H1 (cell line): ENCODE measurements at regions not wholly inside any gene's neighbourhood (a gene's known extent, or its start where the extent isn't known, plus 50 kb on each side); places are given as distances from the start of the nearest gene placed in this dataset.

ENCODE experiments used
- CTCF ChIA-PET: fragments of 300-600 bp; sonication (Branson Sonifier 250); formaldehyde crosslinking; loops from one replicate; lab custom pipeline; 2021; ENCODE audit not compliant: partially characterized antibody; lab: Charles Lee
- POLR2A ChIA-PET: fragments of 300-600 bp; sonication (Branson Sonifier 250); formaldehyde crosslinking; loops from one replicate; lab custom pipeline; 2021; ENCODE audit warnings: inconsistent platforms; ENCODE audit not compliant: partially characterized antibody; lab: Charles Lee
- DNase-seq, 2 experiments: peaks; one replicate each; pipeline versions ENCODE4 v3.0.0 to v3.0.0-alpha.2; 2010 to 2022; ENCODE audit warnings: low spot score in 2 of 2, low read depth in 1 of 2, mixed read lengths in 1 of 2
- FAIRE-seq: peaks from 2 replicates; lab custom pipeline; 2011; peaks lifted over from hg19 to GRCh38; lab: Jason Lieb, UNC
- H2AFZ ChIP-seq: 2 replicates; pipeline ENCODE4 v1.8.1; 2012; ENCODE audit warnings: low read length, inconsistent platforms
- H2AK5ac ChIP-seq: 2 replicates; pipeline ENCODE4 v1.6.1; 2013; ENCODE audit warnings: low read depth, low read length
- H2BK120ac ChIP-seq: replicated peaks from 2 replicates; pipeline ENCODE3; 2013; ENCODE audit warnings: low read depth, low read length, inconsistent platforms
- H2BK12ac ChIP-seq: 2 replicates; pipeline ENCODE4 v1.6.1; 2013; ENCODE audit warnings: low read depth, low read length
- H2BK15ac ChIP-seq: 2 replicates; pipeline ENCODE4 v1.6.1; 2013; ENCODE audit warnings: low read length
- H2BK20ac ChIP-seq: 2 replicates; pipeline ENCODE4 v1.6.1; 2013; ENCODE audit warnings: low read length
- H2BK5ac ChIP-seq: 2 replicates; pipeline ENCODE4 v1.6.1; 2013; ENCODE audit warnings: low read depth, low read length
- H3K14ac ChIP-seq: 2 replicates; pipeline ENCODE4 v1.6.1; 2013; ENCODE audit warnings: inconsistent platforms; ENCODE audit not compliant: insufficient read length
- H3K18ac ChIP-seq: 2 replicates; pipeline ENCODE4 v1.6.1; 2013; ENCODE audit warnings: low read length; ENCODE audit errors: extremely low read depth
- H3K23ac ChIP-seq: 2 replicates; pipeline ENCODE4 v1.6.1; 2013; ENCODE audit warnings: inconsistent platforms; ENCODE audit not compliant: insufficient read length
- H3K23me2 ChIP-seq: 2 replicates; pipeline ENCODE4 v1.6.1; 2013; ENCODE audit warnings: low read depth, low read length
- H3K27ac ChIP-seq: 2 replicates; pipeline ENCODE4 v1.6.1; 2011; ENCODE audit warnings: low read depth, low read length, inconsistent platforms
- H3K27me3 ChIP-seq, 4 experiments: replicated peaks in 1 of 4; 1 replicate in 1 of 4; 2 replicates in 3 of 4; pipeline versions ENCODE4 v1.6.1 to v1.8.1; 2011 to 2013; ENCODE audit warnings: low read length in 3 of 4, mild to moderate bottlenecking in 3 of 4, inconsistent platforms in 2 of 4, mixed read lengths in 2 of 4, moderate library complexity in 1 of 4; ENCODE audit not compliant: control insufficient read depth in 3 of 4, insufficient read depth in 3 of 4; ENCODE audit errors: extremely low read depth in 1 of 4
- H3K36me3 ChIP-seq, 4 experiments: 2 replicates each; pipeline versions ENCODE4 v1.6.1 to v1.8.1; 2011 to 2013; ENCODE audit warnings: mild to moderate bottlenecking in 4 of 4, low read length in 3 of 4, moderate library complexity in 2 of 4, control low read depth in 1 of 4, inconsistent platforms in 1 of 4; ENCODE audit not compliant: insufficient read depth in 4 of 4, control insufficient read depth in 2 of 4
- H3K4ac ChIP-seq: replicated peaks from 2 replicates; pipeline ENCODE3; 2013; ENCODE audit warnings: low read length, low read depth, mixed read lengths, inconsistent platforms; ENCODE audit not compliant: insufficient read length
- H3K4me1 ChIP-seq, 4 experiments: replicated peaks in 1 of 4; 1 replicate in 1 of 4; 2 replicates in 3 of 4; pipeline versions ENCODE4 v1.6.1 to v1.8.1; 2011 to 2013; ENCODE audit warnings: low read length in 3 of 4, inconsistent platforms in 2 of 4, mixed read lengths in 1 of 4; ENCODE audit not compliant: insufficient read depth in 4 of 4, control insufficient read depth in 3 of 4
- H3K4me2 ChIP-seq, 2 experiments: 2 replicates each; pipeline versions ENCODE4 v1.6.1 to v1.8.1; 2011 to 2013; ENCODE audit warnings: low read depth in 2 of 2, low read length in 2 of 2, control low read depth in 1 of 2, inconsistent platforms in 1 of 2, mild to moderate bottlenecking in 1 of 2; ENCODE audit not compliant: insufficient read depth in 1 of 2
- H3K4me3 ChIP-seq, 4 experiments: fragments of 200-600, 300-600 bp in 1 of 4; sonication (generic), shearing (Covaris generic), sonication (Bioruptor Twin) in 1 of 4; 2 replicates each; pipeline versions ENCODE4 v1.5.1 to v1.8.1; 2011 to 2016; ENCODE audit warnings: low read length in 4 of 4, low read depth in 3 of 4, control low read depth in 2 of 4, inconsistent platforms in 2 of 4, mild to moderate bottlenecking in 2 of 4, mixed read lengths in 1 of 4, moderate library complexity in 1 of 4; ENCODE audit not compliant: insufficient read depth in 2 of 4; ENCODE audit errors: extremely low read depth in 1 of 4
- H3K56ac ChIP-seq: replicated peaks from 2 replicates; pipeline ENCODE3; 2013; ENCODE audit warnings: low read depth, mild to moderate bottlenecking, mixed read lengths, low read length, inconsistent platforms; ENCODE audit not compliant: insufficient read length
- H3K79me1 ChIP-seq: 2 replicates; pipeline ENCODE4 v1.6.1; 2013; ENCODE audit warnings: low read depth, low read length, control low read depth
- H3K79me2 ChIP-seq, 2 experiments: 2 replicates each; pipeline versions ENCODE4 v1.6.1 to v1.8.1; 2012 to 2013; ENCODE audit warnings: low read length in 2 of 2, mild to moderate bottlenecking in 2 of 2, inconsistent platforms in 1 of 2; ENCODE audit not compliant: insufficient read depth in 2 of 2, control insufficient read depth in 1 of 2
- H3K9ac ChIP-seq, 4 experiments: replicated peaks in 1 of 4; 1 replicate in 1 of 4; 2 replicates in 3 of 4; pipeline versions ENCODE4 v1.6.1 to v1.8.1; 2011 to 2013; ENCODE audit warnings: low read depth in 3 of 4, low read length in 3 of 4, control low read depth in 2 of 4, mild to moderate bottlenecking in 2 of 4, moderate library complexity in 2 of 4, inconsistent platforms in 1 of 4; ENCODE audit errors: extremely low read depth in 1 of 4
- H3K9me3 ChIP-seq, 2 experiments: 2 replicates each; pipeline versions ENCODE4 v1.6.1 to v1.8.1; 2012 to 2013; ENCODE audit warnings: mild to moderate bottlenecking in 2 of 2, moderate library complexity in 2 of 2, control low read depth in 1 of 2, inconsistent platforms in 1 of 2, low read depth in 1 of 2, low read length in 1 of 2, mixed read lengths in 1 of 2; ENCODE audit not compliant: insufficient read depth in 2 of 2
- H4K20me1 ChIP-seq, 2 experiments: replicated peaks in 1 of 2; 2 replicates each; pipeline versions ENCODE3 to v1.8.1; 2011 to 2013; ENCODE audit warnings: inconsistent platforms in 2 of 2, low read length in 2 of 2, mild to moderate bottlenecking in 1 of 2; ENCODE audit not compliant: insufficient read depth in 2 of 2, control insufficient read depth in 1 of 2
- H4K5ac ChIP-seq: 2 replicates; pipeline ENCODE4 v1.6.1; 2013; ENCODE audit warnings: low read length, low read depth, mixed read lengths, inconsistent platforms; ENCODE audit not compliant: insufficient read length
- H4K8ac ChIP-seq: 2 replicates; pipeline ENCODE4 v1.8.0; 2013; ENCODE audit warnings: mild to moderate bottlenecking, moderate library complexity, low read length, inconsistent platforms; ENCODE audit not compliant: insufficient read depth; ENCODE audit errors: extremely low read depth
- H4K91ac ChIP-seq: replicated peaks from 2 replicates; pipeline ENCODE3; 2013; ENCODE audit warnings: low read length, mixed read lengths, inconsistent platforms; ENCODE audit not compliant: insufficient read length
- ASH2L ChIP-seq: fragments of 200-600, 300-600 bp; sonication (generic); IDR thresholded peaks from one replicate; pipeline ENCODE4 v1.7.1; 2017; ENCODE audit warnings: low read length
- EZH2 ChIP-seq: fragments of 200-600 bp; sonication (generic); IDR thresholded peaks from 2 replicates; pipeline ENCODE4 v1.7.1; 2012; ENCODE audit warnings: low read depth, mild to moderate bottlenecking, moderate library complexity, low read length, inconsistent platforms; ENCODE audit not compliant: severe bottlenecking
- GTF2F1 ChIP-seq: IDR thresholded peaks from 2 replicates; pipeline ENCODE4 v1.6.1; 2012; ENCODE audit warnings: low read depth, low read length, improper control_type of control experiment, borderline replicate concordance
- JUN ChIP-seq: IDR thresholded peaks from 2 replicates; pipeline ENCODE4 v1.6.1; 2011; ENCODE audit warnings: low read depth, mild to moderate bottlenecking, improper control_type of control experiment, low read length
- KDM1A ChIP-seq: fragments of 200-600, 300-600 bp; sonication (generic); IDR thresholded peaks from 2 replicates; pipeline ENCODE4 v1.7.1; 2016; ENCODE audit warnings: mild to moderate bottlenecking, low read length, borderline replicate concordance
- RAD21 ChIP-seq, 2 experiments: IDR thresholded peaks in 1 of 2; conservative IDR thresholded peaks in 1 of 2; 2 replicates each; pipeline ENCODE4 v1.6.1; 2011; ENCODE audit warnings: low read depth in 2 of 2, low read length in 2 of 2, improper control_type of control experiment in 1 of 2, inconsistent platforms in 1 of 2, mild to moderate bottlenecking in 1 of 2, moderate library complexity in 1 of 2
- RXRA ChIP-seq: IDR thresholded peaks from 2 replicates; pipeline ENCODE4 v1.6.1; 2011; ENCODE audit warnings: low read depth, mild to moderate bottlenecking, low read length, moderate library complexity; ENCODE audit not compliant: insufficient read depth
- SP4 ChIP-seq: IDR thresholded peaks from 2 replicates; pipeline ENCODE4 v1.6.1; 2012; ENCODE audit warnings: low read length, inconsistent platforms
- TAF1 ChIP-seq: IDR thresholded peaks from 2 replicates; pipeline ENCODE4 v1.6.1; 2011; ENCODE audit warnings: mild to moderate bottlenecking, low read depth, low read length
- WGBS, 2 experiments: shearing (Covaris generic) in 1 of 2; methylation state at CpG; one replicate each; pipeline versions ENCODE4 v1.1.6 to v1.1.7; 2013 to 2015; ENCODE audit warnings: low lambda C conversion rate in 2 of 2, mixed read lengths in 2 of 2, inconsistent platforms in 1 of 2, low coverage in 1 of 2, missing lambda C conversion rate in 1 of 2; ENCODE audit not compliant: insufficient replicate concordance in 2 of 2, insufficient coverage in 1 of 2, insufficient read length in 1 of 2; ENCODE audit errors: extremely low coverage in 1 of 2, missing lambda C conversion rate in 1 of 2; 5-methylcytosine and 5-hydroxymethylcytosine counted together
- TF ChIP-seq, protein P1 (sequence below): IDR thresholded peaks from 2 replicates; pipeline ENCODE4 v1.6.1; 2011; ENCODE audit warnings: low read length, improper control_type of control experiment

DNA sequence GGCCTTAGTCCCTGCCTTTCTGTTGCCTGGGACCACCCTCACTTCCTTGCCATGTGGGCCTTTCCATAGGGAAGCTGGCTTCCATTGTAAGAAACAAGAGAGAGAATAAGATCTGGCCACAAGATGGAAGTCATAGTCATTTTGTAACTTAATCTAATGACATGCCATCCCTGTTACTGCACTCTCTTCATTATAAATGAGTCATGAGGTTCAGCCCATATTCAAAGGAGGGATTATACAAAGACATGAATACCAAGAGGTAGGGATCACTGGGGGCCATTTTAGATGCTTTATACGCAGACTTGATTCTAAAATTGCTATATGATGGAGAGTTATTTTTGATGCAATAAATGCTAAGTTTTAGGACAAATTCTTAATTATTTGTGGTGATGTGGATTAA lies 75.2 kb upstream of the CELF2 start:
- Histone ChIP-seq H3K27me3 (no peaks in the 10 kb centered on the region), H4K91ac (no peak overlapping the region), H3K23me2 (no peaks in the 10 kb centered on the region), H3K36me3 (no peaks in the 10 kb centered on the region), H3K18ac (no peak overlapping the region), H3K4ac (no peak overlapping the region), H2BK5ac (no peak overlapping the region), H2AFZ (no peak overlapping the region), H4K5ac (no peak overlapping the region), H3K23ac (no peak overlapping the region), H3K79me2 (no peaks in the 10 kb centered on the region), H2BK120ac (no peak overlapping the region), H2BK20ac (no peak overlapping the region), H2BK12ac (no peak overlapping the region), H3K56ac (no peak overlapping the region), H3K79me1 (no peaks in the 10 kb centered on the region), H2AK5ac (no peak overlapping the region), H3K4me3 (no peak overlapping the region), H3K9me3 (peaks cover 18 to 27% of the 10 kb centered on the region in 2 experiments; a peak in 2 of 4 replicates), H3K14ac (no peak overlapping the region), H3K4me1 (no peaks in the 10 kb centered on the region), H4K20me1 (no peaks in the 10 kb centered on the region), H2BK15ac (no peak overlapping the region), H3K4me2 (no peak overlapping the region), H3K9ac (no peak overlapping the region), H4K8ac (no peak overlapping the region), H3K27ac (no peak overlapping the region)
- ChIA-PET CTCF (interaction anchor here (0.9 kb wide), 1 partner anchor 94 kb away, joined by 3 read pairs; no protein-coding TSS in a partner anchor), POLR2A (interaction anchor here (0.6 kb wide), 1 partner anchor 1078 kb away, joined by 3 read pairs; no protein-coding TSS in a partner anchor)
- TF ChIP-seq RXRA (no peak), RAD21 (IDR thresholded peaks at IDR 0.05 in 1 of 2, conservative IDR thresholded peaks at IDR 0.05 in 1 of 2; ENCODE audit: low read depth in 2 of 2, low read length in 2 of 2) (no peak), EZH2 (no peak), JUN (no peak), ASH2L (no peak), SP4 (no peak), KDM1A (no peak), GTF2F1 (no peak), TAF1 (no peak)
- TF ChIP-seq, protein P1, sequence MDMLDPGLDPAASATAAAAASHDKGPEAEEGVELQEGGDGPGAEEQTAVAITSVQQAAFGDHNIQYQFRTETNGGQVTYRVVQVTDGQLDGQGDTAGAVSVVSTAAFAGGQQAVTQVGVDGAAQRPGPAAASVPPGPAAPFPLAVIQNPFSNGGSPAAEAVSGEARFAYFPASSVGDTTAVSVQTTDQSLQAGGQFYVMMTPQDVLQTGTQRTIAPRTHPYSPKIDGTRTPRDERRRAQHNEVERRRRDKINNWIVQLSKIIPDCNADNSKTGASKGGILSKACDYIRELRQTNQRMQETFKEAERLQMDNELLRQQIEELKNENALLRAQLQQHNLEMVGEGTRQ = no peak
- FAIRE-seq = no peak
- WGBS, 2 experiments = 100% methylated on average over 1 of the region's 1 CpG; no CpG with 5 or more reads in 1 of the 2 experiments
- DNase-seq = no peak
